Right renal pelvis (tissue), 4 donors: ENCODE measurements at regions not wholly inside any gene's neighbourhood (a gene's known extent, or its start where the extent isn't known, plus 50 kb on each side); places are given as distances from the start of the nearest gene placed in this dataset.
A peak's percentile ranks its signal among the peaks of the same experiment; 100 is the strongest.
"Not testable (repeated sequence)": the region's sequence is repeated elsewhere in the genome, so short reads cannot be mapped to it uniquely, and the experiment has no call there.

Experiments used
- DNase-seq, 4 donors: peaks; one replicate each; pipeline ENCODE4 v3.0.0-alpha.2; 2013; ENCODE audit warnings: low read depth in 4 of 4, low spot score in 3 of 4, missing footprints in 1 of 4

- DNase-seq, result no peak
These were observed 1023.4 kb upstream of the KLHL29 start for GRCh38 chr2:22361571-22361970.

GRCh38 chr2:22375096-22375495, 1009.9 kb upstream of the KLHL29 start:
- DNase-seq, result no peak

- no peak for DNase-seq
These were observed 1007.7 kb upstream of the KLHL29 start for GRCh38 chr2:22377268-22377667.

- DNase-seq, result no peak
These were observed 1002.4 kb upstream of the KLHL29 start for GRCh38 chr2:22382479-22383169.

GRCh38 chr2:22397847-22398246, 987.1 kb upstream of the KLHL29 start:
- DNase-seq, result no peak

GRCh38 chr2:22403748-22404147, 981.2 kb upstream of the KLHL29 start:
- no peak for DNase-seq

GRCh38 chr2:22406625-22407024, 978.4 kb upstream of the KLHL29 start:
- no peak for DNase-seq

GRCh38 chr2:22420076-22420475, 964.9 kb upstream of the KLHL29 start:
- no peak for DNase-seq

- DNase-seq, result no peak
These were observed 942.9 kb upstream of the KLHL29 start for GRCh38 chr2:22442051-22442450.

GRCh38 chr2:22444281-22444680, 940.7 kb upstream of the KLHL29 start:
- DNase-seq, result no peak

- DNase-seq, result no peak
These were observed 935.3 kb upstream of the KLHL29 start for GRCh38 chr2:22449696-22450095.

GRCh38 chr2:22450831-22451230, 934.1 kb upstream of the KLHL29 start:
- no peak for DNase-seq

GRCh38 chr2:22454826-22455485, 930.0 kb upstream of the KLHL29 start:
- DNase-seq, result no peak

GRCh38 chr2:22458440-22458839, 926.5 kb upstream of the KLHL29 start:
- DNase-seq, result no peak

- not testable (repeated sequence) for DNase-seq
These were observed 909.9 kb upstream of the KLHL29 start for GRCh38 chr2:22475103-22475502.

- no peak for DNase-seq
These were observed 906.6 kb upstream of the KLHL29 start for GRCh38 chr2:22478329-22478728.

- DNase-seq, result no peak
These were observed 903.3 kb upstream of the KLHL29 start for GRCh38 chr2:22481486-22482259.

- no peak for DNase-seq
These were observed 901.9 kb upstream of the KLHL29 start for GRCh38 chr2:22483036-22483435.

GRCh38 chr2:22485486-22485885, 899.5 kb upstream of the KLHL29 start:
- DNase-seq, result peak in 1 of 4 donors; percentile 17

GRCh38 chr2:22486343-22486742, 898.6 kb upstream of the KLHL29 start:
- no peak for DNase-seq

GRCh38 chr2:22487036-22487435, 897.9 kb upstream of the KLHL29 start:
- DNase-seq, result no peak

- DNase-seq, result no peak
These were observed 897.4 kb upstream of the KLHL29 start for GRCh38 chr2:22487541-22487940.
